ENCODE measurements at regions not wholly inside any gene's neighbourhood (a gene's known extent, or its start where the extent isn't known, plus 50 kb on each side); places are given as distances from the start of the nearest gene placed in this dataset.
"Not testable (repeated sequence)": the region's sequence is repeated elsewhere in the genome, so short reads cannot be mapped to it uniquely, and the experiment has no call there.

DNA sequence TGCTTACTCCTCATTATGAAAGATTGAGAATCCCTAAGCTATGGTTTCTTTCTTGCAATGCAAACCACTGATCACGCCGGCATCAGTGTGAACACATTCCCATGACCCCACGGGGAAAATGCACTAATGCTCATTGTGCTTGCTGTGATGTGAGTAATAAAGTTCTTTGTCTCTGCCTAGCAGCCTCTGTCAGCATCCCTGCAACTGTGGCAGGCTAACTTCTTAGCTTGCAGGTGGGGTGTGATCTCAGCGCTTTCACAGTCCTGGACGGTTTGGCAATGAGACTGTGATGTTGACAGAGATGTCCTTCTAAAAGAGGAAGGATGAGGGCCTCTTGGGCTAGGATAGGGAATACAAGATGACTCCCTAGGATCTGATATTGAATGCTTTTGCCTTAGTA, 1218.7 kb downstream of the EFNA5 start:
- no peak for DNase-seq
- 89 to 96% methylated on average over 5 of the region's 5 CpGs for WGBS, 2 experiments (ENCODE audit: insufficient coverage in 1 of 2, insufficient read length in 1 of 2)
- Histone ChIP-seq H3K4me1 (ENCODE audit: control insufficient read depth, insufficient read depth, low read length) (no peaks in the 10 kb centered on the region), H3K9me3 (ENCODE audit: control insufficient read depth, low read length) (no peaks in the 10 kb centered on the region), H3K4me3 (ENCODE audit: low read length) (no peak overlapping the region), H3K27ac (ENCODE audit: low read depth, low read length) (no peak overlapping the region), H3K27me3 (ENCODE audit: control insufficient read depth, insufficient read depth, low read length, poor library complexity, severe bottlenecking) (no peaks in the 10 kb centered on the region), H3K36me3 (ENCODE audit: control insufficient read depth, insufficient read depth, low read length) (no peaks in the 10 kb centered on the region), H3K9ac (ENCODE audit: extremely low read depth, low read length, poor library complexity, severe bottlenecking) (no peak overlapping the region)
- no peaks in the 10 kb centered on the region for H3K27me3 Mint-ChIP-seq (ENCODE audit: insufficient read depth)
- no peak for TF ChIP-seq CTCF (conservative IDR thresholded peaks at IDR 0.05)
- no peaks in the 10 kb centered on the region for H3K9me3 Mint-ChIP-seq
- no peak overlapping the region for H3K4me3 Mint-ChIP-seq
- H3K4me1 Mint-ChIP-seq, result peaks cover 9% of the 10 kb centered on the region
- no peak overlapping the region for H3K27ac Mint-ChIP-seq
- no peaks in the 10 kb centered on the region for H3K36me3 Mint-ChIP-seq (ENCODE audit: low read depth)

GRCh38 chr5:106443746-106444145, 1227.0 kb downstream of the EFNA5 start:
- H3K36me3 ChIP-seq (ENCODE audit: control insufficient read depth, insufficient read depth, low read length), result no peaks in the 10 kb centered on the region
- no peaks in the 10 kb centered on the region for H3K4me1 ChIP-seq (ENCODE audit: control insufficient read depth, insufficient read depth, low read length)
- no peaks in the 10 kb centered on the region for H3K9me3 ChIP-seq (ENCODE audit: control insufficient read depth, low read length)
- WGBS, 2 experiments (ENCODE audit: insufficient coverage in 1 of 2, insufficient read length in 1 of 2), result 88 to 93% methylated on average over 2 of the region's 2 CpGs
- no peak for DNase-seq
- Mint-ChIP-seq H3K4me1 (no peaks in the 10 kb centered on the region), H3K27ac (no peak overlapping the region), H3K9me3 (no peaks in the 10 kb centered on the region), H3K4me3 (no peak overlapping the region), H3K36me3 (ENCODE audit: low read depth) (no peaks in the 10 kb centered on the region), H3K27me3 (ENCODE audit: insufficient read depth) (no peaks in the 10 kb centered on the region)
- no peak overlapping the region for H3K4me3 ChIP-seq (ENCODE audit: low read length)
- H3K27me3 ChIP-seq (ENCODE audit: control insufficient read depth, insufficient read depth, low read length, poor library complexity, severe bottlenecking), result no peaks in the 10 kb centered on the region
- H3K9ac ChIP-seq (ENCODE audit: extremely low read depth, low read length, poor library complexity, severe bottlenecking), result no peak overlapping the region
- TF ChIP-seq CTCF (conservative IDR thresholded peaks at IDR 0.05), result no peak
- H3K27ac ChIP-seq (ENCODE audit: low read depth, low read length), result no peak overlapping the region

- Mint-ChIP-seq H3K36me3 (ENCODE audit: low read depth) (no peaks in the 10 kb centered on the region), H3K27ac (no peak overlapping the region), H3K4me1 (no peaks in the 10 kb centered on the region), H3K27me3 (ENCODE audit: insufficient read depth) (no peaks in the 10 kb centered on the region), H3K4me3 (no peak overlapping the region), H3K9me3 (peaks cover 4% of the 10 kb centered on the region)
- no peaks in the 10 kb centered on the region for H3K27me3 ChIP-seq (ENCODE audit: control insufficient read depth, insufficient read depth, low read length, poor library complexity, severe bottlenecking)
- no peak overlapping the region for H3K27ac ChIP-seq (ENCODE audit: low read depth, low read length)
- H3K4me3 ChIP-seq (ENCODE audit: low read length), result no peak overlapping the region
- H3K9ac ChIP-seq (ENCODE audit: extremely low read depth, low read length, poor library complexity, severe bottlenecking), result no peak overlapping the region
- DNase-seq, result no peak
- no peaks in the 10 kb centered on the region for H3K36me3 ChIP-seq (ENCODE audit: control insufficient read depth, insufficient read depth, low read length)
- no peaks in the 10 kb centered on the region for H3K4me1 ChIP-seq (ENCODE audit: control insufficient read depth, insufficient read depth, low read length)
- TF ChIP-seq CTCF (conservative IDR thresholded peaks at IDR 0.05), result no peak
- no peaks in the 10 kb centered on the region for H3K9me3 ChIP-seq (ENCODE audit: control insufficient read depth, low read length)
Measured at GRCh38 chr5:106435185-106435584, 1235.6 kb downstream of the EFNA5 start.

DNA sequence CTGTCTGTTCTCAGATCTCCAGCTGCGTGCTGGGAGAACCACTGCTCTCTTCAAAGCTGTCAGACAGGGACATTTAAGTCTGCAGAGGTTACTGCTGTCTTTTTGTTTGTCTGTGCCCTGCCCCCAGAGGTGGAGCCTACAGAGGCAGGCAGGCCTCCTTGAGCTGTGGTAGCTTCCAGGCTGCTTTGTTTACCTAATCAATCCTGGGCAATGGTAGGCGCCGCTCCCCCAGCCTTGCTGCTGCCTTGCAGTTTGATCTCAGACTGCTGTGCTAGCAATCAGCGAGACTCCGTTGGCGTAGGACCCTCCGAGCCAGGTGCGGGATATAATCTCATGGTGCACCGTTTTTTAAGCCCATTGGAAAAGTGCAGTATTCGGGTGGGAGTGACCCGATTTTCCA, 1240.0 kb downstream of the EFNA5 start:
- not testable (repeated sequence) for H3K4me1 ChIP-seq (ENCODE audit: control insufficient read depth, insufficient read depth, low read length); H3K4me1 Mint-ChIP-seq; H3K9me3 ChIP-seq (ENCODE audit: control insufficient read depth, low read length); H3K9me3 Mint-ChIP-seq; H3K4me3 Mint-ChIP-seq; H3K4me3 ChIP-seq (ENCODE audit: low read length); H3K27me3 Mint-ChIP-seq (ENCODE audit: insufficient read depth); H3K36me3 Mint-ChIP-seq (ENCODE audit: low read depth); H3K36me3 ChIP-seq (ENCODE audit: control insufficient read depth, insufficient read depth, low read length); H3K27ac ChIP-seq (ENCODE audit: low read depth, low read length); H3K9ac ChIP-seq (ENCODE audit: extremely low read depth, low read length, poor library complexity, severe bottlenecking); H3K27ac Mint-ChIP-seq; H3K27me3 ChIP-seq (ENCODE audit: control insufficient read depth, insufficient read depth, low read length, poor library complexity, severe bottlenecking); DNase-seq
- 93% methylated on average over 10 of the region's 11 CpGs; no CpG with 5 or more reads in 1 of the 2 experiments for WGBS, 2 experiments (ENCODE audit: insufficient coverage in 1 of 2, insufficient read length in 1 of 2)

Data from endodermal cell (in vitro differentiated cells).